H9 (cell line): ENCODE measurements at regions not wholly inside any gene's neighbourhood (a gene's known extent, or its start where the extent isn't known, plus 50 kb on each side); places are given as distances from the start of the nearest gene placed in this dataset.

Experiments
- DNase-seq: peaks from one replicate; pipeline ENCODE4 v3.0.0-alpha.2; 2017
- H2AFZ ChIP-seq: one replicate; pipeline ENCODE4 v1.6.1; 2013; ENCODE audit warnings: mild to moderate bottlenecking, low read length, control low read depth, moderate library complexity
- H2AK5ac ChIP-seq: 2 replicates; pipeline ENCODE4 v1.6.1; 2013; ENCODE audit warnings: low read length, control low read depth, mixed read lengths; ENCODE audit not compliant: insufficient read length
- H2BK120ac ChIP-seq: one replicate; pipeline ENCODE4 v1.6.1; 2013; ENCODE audit warnings: low read depth, mild to moderate bottlenecking, low read length, control low read depth, inconsistent platforms; ENCODE audit not compliant: poor library complexity, severe bottlenecking
- H2BK12ac ChIP-seq: 2 replicates; pipeline ENCODE4 v1.6.1; 2013; ENCODE audit warnings: low read length, control low read depth, mixed read lengths, low read depth; ENCODE audit not compliant: insufficient read length
- H2BK15ac ChIP-seq: 2 replicates; pipeline ENCODE4 v1.6.1; 2013; ENCODE audit warnings: low read depth, low read length, control low read depth
- H2BK20ac ChIP-seq: one replicate; pipeline ENCODE4 v1.6.1; 2013; ENCODE audit warnings: low read depth, mild to moderate bottlenecking, low read length, control low read depth, inconsistent platforms; ENCODE audit not compliant: poor library complexity, severe bottlenecking
- H2BK5ac ChIP-seq: 2 replicates; pipeline ENCODE4 v1.6.1; 2013; ENCODE audit warnings: low read length, control low read depth, mixed read lengths; ENCODE audit not compliant: insufficient read length
- H3K14ac ChIP-seq: 2 replicates; pipeline ENCODE4 v1.6.1; 2013; ENCODE audit warnings: low read length, control low read depth; ENCODE audit not compliant: insufficient read depth
- H3K18ac ChIP-seq: 2 replicates; pipeline ENCODE4 v1.6.1; 2013; ENCODE audit warnings: low read depth, mild to moderate bottlenecking, mixed read lengths, low read length, control low read depth; ENCODE audit not compliant: insufficient read length
- H3K23ac ChIP-seq: 2 replicates; pipeline ENCODE4 v1.6.1; 2013; ENCODE audit warnings: low read length, control low read depth, mixed read lengths, low read depth; ENCODE audit not compliant: insufficient read length
- H3K23me2 ChIP-seq: 2 replicates; pipeline ENCODE4 v1.6.1; 2013; ENCODE audit warnings: low read depth, mild to moderate bottlenecking, mixed read lengths, low read length, control low read depth; ENCODE audit not compliant: insufficient read length, poor library complexity, severe bottlenecking
- H3K27ac ChIP-seq: 2 replicates; pipeline ENCODE4 v1.5.1; 2013; ENCODE audit warnings: low read length, control low read depth, mixed read lengths, low read depth; ENCODE audit not compliant: insufficient read length
- H3K27me3 ChIP-seq: 2 replicates; pipeline ENCODE4 v1.6.1; 2013; ENCODE audit warnings: low read length, control low read depth, inconsistent platforms; ENCODE audit not compliant: insufficient read depth
- H3K4ac ChIP-seq: 2 replicates; pipeline ENCODE4 v1.6.1; 2013; ENCODE audit warnings: low read depth, mild to moderate bottlenecking, control low read depth, inconsistent platforms, low read length, moderate library complexity
- H3K4me1 ChIP-seq: 2 replicates; pipeline ENCODE4 v1.6.1; 2013; ENCODE audit warnings: low read length, control low read depth, inconsistent platforms; ENCODE audit not compliant: insufficient read depth
- H3K4me2 ChIP-seq: 2 replicates; pipeline ENCODE4 v1.6.1; 2013; ENCODE audit warnings: low read length, control low read depth, mixed read lengths; ENCODE audit not compliant: insufficient read length, insufficient read depth
- H3K56ac ChIP-seq: 2 replicates; pipeline ENCODE4 v1.6.1; 2013; ENCODE audit warnings: low read depth, mild to moderate bottlenecking, mixed read lengths, low read length, control low read depth; ENCODE audit not compliant: insufficient read length
- H3K79me1 ChIP-seq: 2 replicates; pipeline ENCODE4 v1.6.1; 2013; ENCODE audit warnings: low read depth, mild to moderate bottlenecking, moderate library complexity, low read length, control low read depth, inconsistent platforms; ENCODE audit not compliant: insufficient read depth, poor library complexity, severe bottlenecking
- H3K79me2 ChIP-seq: 2 replicates; pipeline ENCODE4 v1.6.1; 2013; ENCODE audit warnings: low read length, control low read depth, inconsistent platforms; ENCODE audit not compliant: insufficient read depth
- H3K9ac ChIP-seq: 2 replicates; pipeline ENCODE4 v1.6.1; 2013; ENCODE audit warnings: low read length, control low read depth, mixed read lengths; ENCODE audit not compliant: insufficient read length; ENCODE audit errors: extremely low read depth
- H3K9me3 ChIP-seq: one replicate; pipeline ENCODE4 v1.6.1; 2013; ENCODE audit warnings: low read depth, low read length, inconsistent platforms; ENCODE audit not compliant: control insufficient read depth
- H3T11ph ChIP-seq: one replicate; pipeline ENCODE4 v1.6.1; 2013; ENCODE audit warnings: mild to moderate bottlenecking, low read length, control low read depth, inconsistent platforms
- H4K20me1 ChIP-seq: one replicate; pipeline ENCODE4 v1.6.1; 2013; ENCODE audit not compliant: control insufficient read depth, insufficient read length, insufficient read depth
- H4K5ac ChIP-seq: 2 replicates; pipeline ENCODE4 v1.6.1; 2013; ENCODE audit warnings: low read depth, mild to moderate bottlenecking, mixed read lengths, low read length, control low read depth; ENCODE audit not compliant: insufficient read length
- H4K8ac ChIP-seq: replicated peaks from 2 replicates; pipeline ENCODE4 v1.6.1; 2013; ENCODE audit warnings: low read length, control low read depth, mixed read lengths, low read depth; ENCODE audit not compliant: insufficient read length
- H4K91ac ChIP-seq: 2 replicates; pipeline ENCODE4 v1.6.1; 2013; ENCODE audit warnings: low read depth, mild to moderate bottlenecking, moderate library complexity, mixed read lengths, low read length, control low read depth; ENCODE audit not compliant: insufficient read length
- H3K27ac Mint-ChIP-seq, 3 experiments: 2 replicates in 2 of 3; 3 replicates in 1 of 3; pipeline ENCODE4 v1.8.0; 2020 to 2021; ENCODE audit warnings: mixed read lengths in 3 of 3, mild to moderate bottlenecking in 1 of 3, moderate library complexity in 1 of 3
- H3K27me3 Mint-ChIP-seq: 2 replicates; pipeline ENCODE4 v1.8.0; 2021; ENCODE audit warnings: low read depth, mild to moderate bottlenecking, moderate library complexity, mixed read lengths
- H3K36me3 Mint-ChIP-seq, 3 experiments: 2 replicates in 2 of 3; 3 replicates in 1 of 3; pipeline ENCODE4 v1.8.0; 2020 to 2021; ENCODE audit warnings: low read depth in 3 of 3, mixed read lengths in 3 of 3; ENCODE audit not compliant: insufficient read depth in 1 of 3
- H3K4me1 Mint-ChIP-seq, 2 experiments: 2 replicates each; pipeline ENCODE4 v1.8.0; 2020; ENCODE audit warnings: mixed read lengths in 2 of 2
- H3K4me3 Mint-ChIP-seq, 2 experiments: 2 replicates in 1 of 2; 3 replicates in 1 of 2; pipeline ENCODE4 v1.8.0; 2020 to 2021; ENCODE audit warnings: mild to moderate bottlenecking in 2 of 2, mixed read lengths in 2 of 2, moderate library complexity in 1 of 2
- H3K9me3 Mint-ChIP-seq, 2 experiments: 2 replicates in 1 of 2; 3 replicates in 1 of 2; pipeline ENCODE4 v1.8.0; 2020; ENCODE audit warnings: mild to moderate bottlenecking in 2 of 2, mixed read lengths in 2 of 2, moderate library complexity in 1 of 2
- WGBS: extraction: QIAGEN DNeasy Blood & Tissue Kit; methylation state at CpG from one replicate; pipeline ENCODE4 v1.1.7; 2013; ENCODE audit warnings: missing lambda C conversion rate, low lambda C conversion rate, mixed read lengths; ENCODE audit not compliant: insufficient read length; ENCODE audit errors: extremely low coverage; 5-methylcytosine and 5-hydroxymethylcytosine counted together
- TF ChIP-seq, protein P1 (sequence below): fragments of 200-600 bp; sonication (generic); conservative IDR thresholded peaks from 3 replicates; pipeline ENCODE4 v1.8.0; 2021; ENCODE audit warnings: antibody characterized with exemption, mild to moderate bottlenecking

DNA sequence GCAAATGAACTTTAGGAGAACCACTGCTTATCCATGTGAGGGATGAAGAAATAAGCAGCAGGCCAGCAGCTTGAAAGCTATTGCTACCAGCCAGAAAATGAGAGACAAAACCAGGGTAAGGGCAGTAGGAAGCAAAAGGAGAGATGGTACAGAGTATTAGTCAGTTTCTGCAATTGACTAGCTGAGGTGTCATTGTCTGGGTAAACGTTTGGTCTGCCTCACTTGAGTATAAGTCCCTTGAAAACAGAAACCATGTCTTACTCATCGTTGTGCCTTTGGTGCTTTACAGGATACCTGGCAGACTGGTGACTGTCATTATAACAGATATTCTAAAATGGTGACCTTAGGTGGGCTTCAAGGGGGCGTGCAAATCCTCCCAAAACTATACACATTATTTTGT is 63.9 kb upstream of the USP47 start:
- peaks cover 5% of the 10 kb centered on the region in 2 experiments; a peak in 2 of 4 replicates for H3K4me1 Mint-ChIP-seq
- H4K20me1 ChIP-seq: no peaks in the 10 kb centered on the region
- no peak overlapping the region for H2AFZ ChIP-seq
- H3K4me2 ChIP-seq: no peak overlapping the region
- H2BK120ac ChIP-seq: no peak overlapping the region
- H3K4ac ChIP-seq: no peak overlapping the region
- H4K91ac ChIP-seq: no peak overlapping the region
- H3K4me3 Mint-ChIP-seq: no peak overlapping the region
- H3K27me3 ChIP-seq: no peaks in the 10 kb centered on the region
- no peak overlapping the region for H2BK20ac ChIP-seq
- H3K56ac ChIP-seq: no peak overlapping the region
- H3K79me1 ChIP-seq: no peaks in the 10 kb centered on the region
- no peak overlapping the region for H3K27ac ChIP-seq
- DNase-seq: no peak
- H3T11ph ChIP-seq: no peak overlapping the region
- no peak overlapping the region for H3K23ac ChIP-seq
- no peak overlapping the region for H3K14ac ChIP-seq
- no peak overlapping the region for H3K9ac ChIP-seq
- H3K36me3 Mint-ChIP-seq: no peaks in the 10 kb centered on the region
- no peaks in the 10 kb centered on the region for H3K79me2 ChIP-seq
- H2BK5ac ChIP-seq: no peak overlapping the region
- no peak overlapping the region for H3K18ac ChIP-seq
- no peaks in the 10 kb centered on the region for H3K23me2 ChIP-seq
- TF ChIP-seq, protein P1, sequence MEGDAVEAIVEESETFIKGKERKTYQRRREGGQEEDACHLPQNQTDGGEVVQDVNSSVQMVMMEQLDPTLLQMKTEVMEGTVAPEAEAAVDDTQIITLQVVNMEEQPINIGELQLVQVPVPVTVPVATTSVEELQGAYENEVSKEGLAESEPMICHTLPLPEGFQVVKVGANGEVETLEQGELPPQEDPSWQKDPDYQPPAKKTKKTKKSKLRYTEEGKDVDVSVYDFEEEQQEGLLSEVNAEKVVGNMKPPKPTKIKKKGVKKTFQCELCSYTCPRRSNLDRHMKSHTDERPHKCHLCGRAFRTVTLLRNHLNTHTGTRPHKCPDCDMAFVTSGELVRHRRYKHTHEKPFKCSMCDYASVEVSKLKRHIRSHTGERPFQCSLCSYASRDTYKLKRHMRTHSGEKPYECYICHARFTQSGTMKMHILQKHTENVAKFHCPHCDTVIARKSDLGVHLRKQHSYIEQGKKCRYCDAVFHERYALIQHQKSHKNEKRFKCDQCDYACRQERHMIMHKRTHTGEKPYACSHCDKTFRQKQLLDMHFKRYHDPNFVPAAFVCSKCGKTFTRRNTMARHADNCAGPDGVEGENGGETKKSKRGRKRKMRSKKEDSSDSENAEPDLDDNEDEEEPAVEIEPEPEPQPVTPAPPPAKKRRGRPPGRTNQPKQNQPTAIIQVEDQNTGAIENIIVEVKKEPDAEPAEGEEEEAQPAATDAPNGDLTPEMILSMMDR: no peak
- H4K8ac ChIP-seq: no peak overlapping the region
- H3K9me3 Mint-ChIP-seq: no peaks in the 10 kb centered on the region
- peaks cover 8% of the 10 kb centered on the region for H3K27me3 Mint-ChIP-seq
- no peak overlapping the region for H2BK15ac ChIP-seq
- no peak overlapping the region for H2AK5ac ChIP-seq
- H3K27ac Mint-ChIP-seq: peak overlapping the region in 1 of 3 experiments; percentile 18; a peak in 1 of 7 replicates
- no peaks in the 10 kb centered on the region for H3K9me3 ChIP-seq
- peaks cover 4% of the 10 kb centered on the region; the same call in 1 of the 2 replicates for H3K4me1 ChIP-seq
- no CpG with 5 or more reads among the region's 3 CpGs for WGBS
- H2BK12ac ChIP-seq: no peak overlapping the region
- H4K5ac ChIP-seq: no peak overlapping the region
